IMR-90 (cell line): ENCODE measurements at regions not wholly inside any gene's neighbourhood (a gene's known extent, or its start where the extent isn't known, plus 50 kb on each side); places are given as distances from the start of the nearest gene placed in this dataset.

Experiments used
- ATAC-seq: fragments of 200-7000 bp; cut with Tn5 transposase; 2 replicates; pipeline ENCODE4 v1.9.1; 2020; ENCODE audit warnings: low read depth, mild to moderate bottlenecking, moderate library complexity
- BruUV-seq: library from RNA; stranded (reverse); fragments of 400-500 nt; replicated peaks from 2 replicates; lab custom pipeline; 2021; lab: Mats Ljungman, UMichigan
- CTCF ChIA-PET: fragments of 300-600 bp; formaldehyde crosslinking; extraction: SDS; loops from one replicate; lab custom pipeline; 2021; ENCODE audit warnings: antibody characterized with exemption; lab: Yijun Ruan, JAX
- POLR2A ChIA-PET: fragments of 300-600 bp; sonication (Branson Sonifier 250); formaldehyde crosslinking; loops from one replicate; lab custom pipeline; 2022; ENCODE audit warnings: antibody characterized with exemption; ENCODE audit not compliant: unreplicated experiment; lab: Charles Lee
- DNase-seq: peaks from one replicate; pipeline ENCODE4 v3.0.0; 2013
- H2AFZ ChIP-seq: replicated peaks from 2 replicates; pipeline ENCODE3; 2013; ENCODE audit warnings: low read length, mild to moderate bottlenecking; ENCODE audit not compliant: poor library complexity
- H2AK5ac ChIP-seq: 2 replicates; pipeline ENCODE4 v1.6.1; 2013; ENCODE audit warnings: low read depth, low read length, inconsistent platforms
- H2AK9ac ChIP-seq: replicated peaks from 2 replicates; pipeline ENCODE3; 2013; ENCODE audit warnings: mild to moderate bottlenecking, low read depth, low read length, moderate library complexity; ENCODE audit not compliant: poor library complexity
- H2BK120ac ChIP-seq: 2 replicates; pipeline ENCODE4 v1.6.1; 2013; ENCODE audit warnings: low read depth, low read length, inconsistent platforms
- H2BK15ac ChIP-seq: 3 replicates; pipeline ENCODE4 v1.6.1; 2013; ENCODE audit warnings: low read depth, low read length, inconsistent platforms
- H2BK20ac ChIP-seq: 2 replicates; pipeline ENCODE4 v1.6.1; 2013; ENCODE audit warnings: low read depth, mild to moderate bottlenecking, inconsistent platforms, low read length, moderate library complexity
- H2BK5ac ChIP-seq: 2 replicates; pipeline ENCODE4 v1.6.1; 2013; ENCODE audit warnings: mild to moderate bottlenecking, low read depth, low read length, inconsistent platforms; ENCODE audit not compliant: poor library complexity, severe bottlenecking
- H3K14ac ChIP-seq: replicated peaks from 2 replicates; pipeline ENCODE4 v1.6.1; 2013; ENCODE audit warnings: low read depth, low read length, inconsistent platforms
- H3K18ac ChIP-seq: 2 replicates; pipeline ENCODE4 v1.6.1; 2013; ENCODE audit warnings: low read depth, low read length, control low read depth
- H3K23ac ChIP-seq: 2 replicates; pipeline ENCODE4 v1.6.1; 2013; ENCODE audit warnings: low read depth, low read length, inconsistent platforms
- H3K27ac ChIP-seq: 2 replicates; pipeline ENCODE4 v1.5.1; 2013; ENCODE audit warnings: mild to moderate bottlenecking, control low read depth, low read length; ENCODE audit not compliant: insufficient read depth
- H3K27me3 ChIP-seq: 2 replicates; pipeline ENCODE4 v1.6.1; 2013; ENCODE audit warnings: low read length; ENCODE audit not compliant: control insufficient read depth, insufficient read depth
- H3K36me3 ChIP-seq: 2 replicates; pipeline ENCODE4 v1.6.1; 2013; ENCODE audit warnings: low read length, mixed read lengths; ENCODE audit not compliant: control insufficient read depth, insufficient read depth
- H3K4ac ChIP-seq: 2 replicates; pipeline ENCODE4 v1.6.1; 2013; ENCODE audit warnings: low read depth, low read length, inconsistent platforms
- H3K4me1 ChIP-seq: 2 replicates; pipeline ENCODE4 v1.6.1; 2013; ENCODE audit warnings: low read length, mixed read lengths; ENCODE audit not compliant: control insufficient read depth, insufficient read depth
- H3K4me2 ChIP-seq: 2 replicates; pipeline ENCODE4 v1.6.1; 2013; ENCODE audit warnings: low read depth, mild to moderate bottlenecking, control low read depth, low read length, moderate library complexity
- H3K4me3 ChIP-seq: 2 replicates; pipeline ENCODE4 v1.5.1; 2013; ENCODE audit warnings: low read depth, mild to moderate bottlenecking, control low read depth, low read length, moderate library complexity; ENCODE audit not compliant: insufficient read depth
- H3K56ac ChIP-seq: 2 replicates; pipeline ENCODE4 v1.6.1; 2013; ENCODE audit warnings: low read length, inconsistent platforms; ENCODE audit not compliant: insufficient read depth; ENCODE audit errors: extremely low read depth
- H3K79me1 ChIP-seq, 2 experiments: 2 replicates each; pipeline ENCODE4 v1.6.1; 2013; ENCODE audit warnings: low read length in 2 of 2, inconsistent platforms in 1 of 2, low read depth in 1 of 2
- H3K9ac ChIP-seq: 2 replicates; pipeline ENCODE4 v1.6.1; 2013; ENCODE audit warnings: low read depth, low read length, control low read depth
- H3K9me1 ChIP-seq: 2 replicates; pipeline ENCODE4 v1.6.1; 2013; ENCODE audit warnings: low read length, inconsistent platforms; ENCODE audit not compliant: insufficient read depth
- H3K9me3 ChIP-seq: 2 replicates; pipeline ENCODE4 v1.6.1; 2013; ENCODE audit warnings: low read length; ENCODE audit not compliant: control insufficient read depth, insufficient read depth
- H4K20me1 ChIP-seq: 2 replicates; pipeline ENCODE4 v1.6.1; 2013; ENCODE audit warnings: low read length, inconsistent platforms; ENCODE audit not compliant: insufficient read depth
- H4K5ac ChIP-seq: 2 replicates; pipeline ENCODE4 v1.6.1; 2013; ENCODE audit warnings: mild to moderate bottlenecking, low read depth, low read length, control low read depth
- H4K8ac ChIP-seq, 2 experiments: 2 replicates each; pipeline ENCODE4 v1.6.1; 2013; ENCODE audit warnings: low read depth in 2 of 2, low read length in 2 of 2, control low read depth in 1 of 2, inconsistent platforms in 1 of 2
- H4K91ac ChIP-seq: 2 replicates; pipeline ENCODE4 v1.6.1; 2013; ENCODE audit warnings: low read depth, low read length, inconsistent platforms; ENCODE audit not compliant: insufficient read depth
- BHLHE40 ChIP-seq: fragments of 150-350 bp; IDR thresholded peaks from 2 replicates; pipeline ENCODE4 v1.6.1; 2016; ENCODE audit warnings: mild to moderate bottlenecking, low read depth, low read length
- CEBPB ChIP-seq: IDR thresholded peaks from 2 replicates; pipeline ENCODE4 v1.6.1; 2012; ENCODE audit warnings: low read depth, low read length, improper control_type of control experiment
- CHD1 ChIP-seq: IDR thresholded peaks from 2 replicates; pipeline ENCODE4 v1.6.1; 2012; ENCODE audit warnings: low read depth, low read length, improper control_type of control experiment
- FOS ChIP-seq: fragments of 150-350 bp; IDR thresholded peaks from 2 replicates; pipeline ENCODE4 v1.6.1; 2016; ENCODE audit warnings: low read depth, low read length
- MAFK ChIP-seq: IDR thresholded peaks from 2 replicates; pipeline ENCODE4 v1.6.1; 2012; ENCODE audit warnings: low read depth, low read length, improper control_type of control experiment
- MAZ ChIP-seq: IDR thresholded peaks from 2 replicates; pipeline ENCODE4 v1.6.1; 2012; ENCODE audit warnings: low read depth, mild to moderate bottlenecking, low read length, improper control_type of control experiment, moderate library complexity, borderline replicate concordance
- MXI1 ChIP-seq: IDR thresholded peaks from 2 replicates; pipeline ENCODE4 v1.6.1; 2012; ENCODE audit warnings: low read depth, mild to moderate bottlenecking, low read length, moderate library complexity, borderline replicate concordance
- NFE2L2 ChIP-seq: fragments of 150-350 bp; IDR thresholded peaks from 2 replicates; pipeline ENCODE4 v1.6.1; 2016; ENCODE audit warnings: low read depth, mild to moderate bottlenecking, low read length
- POLR2A ChIP-seq: IDR thresholded peaks from 2 replicates; pipeline ENCODE4 v1.6.1; 2012; ENCODE audit warnings: mild to moderate bottlenecking, low read depth, low read length
- RAD21 ChIP-seq: IDR thresholded peaks from 2 replicates; pipeline ENCODE4 v1.6.1; 2012; ENCODE audit warnings: low read length, improper control_type of control experiment
- RCOR1 ChIP-seq: IDR thresholded peaks from 2 replicates; pipeline ENCODE4 v1.6.1; 2012; ENCODE audit warnings: mild to moderate bottlenecking, low read length, improper control_type of control experiment; ENCODE audit not compliant: insufficient replicate concordance
- SMC3 ChIP-seq: fragments of 150-350 bp; IDR thresholded peaks from 2 replicates; pipeline ENCODE4 v1.6.1; 2016; ENCODE audit warnings: low read depth, mild to moderate bottlenecking, antibody characterized with exemption, low read length, moderate library complexity
- WGBS, 2 experiments: methylation state at CpG; one replicate each; pipeline versions ENCODE4 v1.1.5 to v1.1.7; 2013; ENCODE audit warnings: missing lambda C conversion rate in 2 of 2; ENCODE audit not compliant: insufficient read length in 1 of 2; ENCODE audit errors: extremely low coverage in 2 of 2; 5-methylcytosine and 5-hydroxymethylcytosine counted together
- dilution Hi-C: fragments of 300-500 bp; cut with HindIII; formaldehyde crosslinking; loops from one replicate; pipeline ENCODE4 v1.14.3; 2018; ENCODE audit warnings: low sequenced_read_pairs; ENCODE audit not compliant: unreplicated experiment
- in situ Hi-C: fragments of 300-500 bp; cut with MboI; formaldehyde crosslinking; loops from 3 replicates; pipeline ENCODE4 v1.14.3; 2019; ENCODE audit warnings: low sequenced_read_pairs, inconsistent platforms, mixed read lengths
- intact Hi-C: fragments of 100-400 bp; cut with micrococcal nuclease; formaldehyde crosslinking; loops from 2 replicates; pipeline ENCODE4 v1.10.0; 2022
- TF ChIP-seq, protein P1 (sequence below): conservative IDR thresholded peaks from 2 replicates; pipeline ENCODE4 v1.5.1; 2012; ENCODE audit warnings: mild to moderate bottlenecking, low read depth, low read length, improper control_type of control experiment
- TF ChIP-seq, protein P2 (sequence below): fragments of 150-350 bp; IDR thresholded peaks from 2 replicates; pipeline ENCODE4 v1.6.1; 2017; ENCODE audit warnings: mild to moderate bottlenecking, antibody characterized with exemption, low read length, low read depth
- TF ChIP-seq, protein P3 (sequence below): fragments of 150-350 bp; IDR thresholded peaks from 2 replicates; pipeline ENCODE4 v1.6.1; 2016; ENCODE audit warnings: low read depth, mild to moderate bottlenecking, low read length, moderate library complexity, borderline replicate concordance

DNA sequence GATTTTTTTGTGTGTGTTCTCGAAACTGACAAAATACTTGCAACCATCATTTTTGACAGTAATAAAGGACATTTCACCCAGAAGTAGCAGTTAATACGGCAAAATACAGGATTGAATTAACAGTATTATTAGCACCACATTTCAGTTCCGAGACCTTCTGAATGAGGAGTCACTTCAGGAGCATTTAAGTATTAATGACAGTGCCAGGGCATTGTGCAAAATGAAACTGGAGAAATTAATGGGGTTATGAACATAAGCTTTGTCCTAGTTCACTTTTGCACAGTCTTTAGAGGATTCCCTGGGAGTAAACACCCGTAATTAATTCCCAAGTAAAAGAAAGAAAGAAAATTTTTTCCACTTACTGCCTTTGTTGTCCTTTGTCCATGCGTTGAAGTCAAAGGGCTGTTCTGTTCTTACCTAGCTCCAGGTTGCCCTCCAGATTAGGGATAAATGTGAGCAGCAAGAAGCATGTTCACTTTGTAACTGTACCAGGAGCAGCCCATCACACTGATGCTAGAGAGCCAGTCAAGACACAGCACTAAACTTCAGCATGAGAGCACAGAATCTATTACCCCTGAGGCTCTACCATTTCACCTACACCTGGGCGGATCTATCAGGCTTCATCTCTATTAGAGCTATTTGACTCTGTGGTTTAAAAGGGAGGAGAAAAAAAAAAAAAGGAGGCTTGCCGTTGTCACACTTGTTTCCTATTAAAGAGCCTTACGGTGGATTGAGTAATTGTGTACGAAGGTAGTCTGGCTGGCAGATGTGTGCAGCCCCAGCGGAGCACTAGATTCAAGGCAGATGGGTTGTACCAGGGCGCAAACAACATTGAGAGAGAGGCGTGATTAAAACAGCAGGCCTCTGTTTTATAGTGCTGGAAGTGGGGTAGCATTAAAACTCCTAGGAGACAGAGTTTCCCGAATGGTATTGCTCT lies 297.8 kb upstream of the SEMA3A start:
- intact Hi-C loops, result no loop called here
- TF ChIP-seq SMC3 (no peak), MAZ (no peak), RAD21 (no peak), FOS (no peak), BHLHE40 (no peak), POLR2A (no peak), RCOR1 (no peak), CEBPB (no peak), NFE2L2 (no peak), CHD1 (no peak), MAFK (no peak), MXI1 (no peak)
- TF ChIP-seq, protein P1, sequence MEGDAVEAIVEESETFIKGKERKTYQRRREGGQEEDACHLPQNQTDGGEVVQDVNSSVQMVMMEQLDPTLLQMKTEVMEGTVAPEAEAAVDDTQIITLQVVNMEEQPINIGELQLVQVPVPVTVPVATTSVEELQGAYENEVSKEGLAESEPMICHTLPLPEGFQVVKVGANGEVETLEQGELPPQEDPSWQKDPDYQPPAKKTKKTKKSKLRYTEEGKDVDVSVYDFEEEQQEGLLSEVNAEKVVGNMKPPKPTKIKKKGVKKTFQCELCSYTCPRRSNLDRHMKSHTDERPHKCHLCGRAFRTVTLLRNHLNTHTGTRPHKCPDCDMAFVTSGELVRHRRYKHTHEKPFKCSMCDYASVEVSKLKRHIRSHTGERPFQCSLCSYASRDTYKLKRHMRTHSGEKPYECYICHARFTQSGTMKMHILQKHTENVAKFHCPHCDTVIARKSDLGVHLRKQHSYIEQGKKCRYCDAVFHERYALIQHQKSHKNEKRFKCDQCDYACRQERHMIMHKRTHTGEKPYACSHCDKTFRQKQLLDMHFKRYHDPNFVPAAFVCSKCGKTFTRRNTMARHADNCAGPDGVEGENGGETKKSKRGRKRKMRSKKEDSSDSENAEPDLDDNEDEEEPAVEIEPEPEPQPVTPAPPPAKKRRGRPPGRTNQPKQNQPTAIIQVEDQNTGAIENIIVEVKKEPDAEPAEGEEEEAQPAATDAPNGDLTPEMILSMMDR, result no peak
- TF ChIP-seq, protein P2, sequence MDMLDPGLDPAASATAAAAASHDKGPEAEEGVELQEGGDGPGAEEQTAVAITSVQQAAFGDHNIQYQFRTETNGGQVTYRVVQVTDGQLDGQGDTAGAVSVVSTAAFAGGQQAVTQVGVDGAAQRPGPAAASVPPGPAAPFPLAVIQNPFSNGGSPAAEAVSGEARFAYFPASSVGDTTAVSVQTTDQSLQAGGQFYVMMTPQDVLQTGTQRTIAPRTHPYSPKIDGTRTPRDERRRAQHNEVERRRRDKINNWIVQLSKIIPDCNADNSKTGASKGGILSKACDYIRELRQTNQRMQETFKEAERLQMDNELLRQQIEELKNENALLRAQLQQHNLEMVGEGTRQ, result no peak
- TF ChIP-seq, protein P3, sequence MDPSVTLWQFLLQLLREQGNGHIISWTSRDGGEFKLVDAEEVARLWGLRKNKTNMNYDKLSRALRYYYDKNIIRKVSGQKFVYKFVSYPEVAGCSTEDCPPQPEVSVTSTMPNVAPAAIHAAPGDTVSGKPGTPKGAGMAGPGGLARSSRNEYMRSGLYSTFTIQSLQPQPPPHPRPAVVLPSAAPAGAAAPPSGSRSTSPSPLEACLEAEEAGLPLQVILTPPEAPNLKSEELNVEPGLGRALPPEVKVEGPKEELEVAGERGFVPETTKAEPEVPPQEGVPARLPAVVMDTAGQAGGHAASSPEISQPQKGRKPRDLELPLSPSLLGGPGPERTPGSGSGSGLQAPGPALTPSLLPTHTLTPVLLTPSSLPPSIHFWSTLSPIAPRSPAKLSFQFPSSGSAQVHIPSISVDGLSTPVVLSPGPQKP, result no peak

More for the DNA sequence above, 297.8 kb upstream of the SEMA3A start:
- no peak overlapping the region for H2BK5ac ChIP-seq
- H2AFZ ChIP-seq, result no peak overlapping the region
- no peaks in the 10 kb centered on the region for H3K9me1 ChIP-seq
- no peak overlapping the region for H3K4me2 ChIP-seq
- H2BK15ac ChIP-seq, result no peak overlapping the region
- no peak overlapping the region for H4K91ac ChIP-seq
- DNase-seq (no peak), ATAC-seq (no peak)
- no peaks in the 10 kb centered on the region for H3K79me1 ChIP-seq
- H3K27ac ChIP-seq, result no peak overlapping the region
- dilution Hi-C loops (no loop called here), in situ Hi-C loops (no loop called here)
- no peak overlapping the region for H3K18ac ChIP-seq
- H3K36me3 ChIP-seq, result no peaks in the 10 kb centered on the region
- no peaks in the 10 kb centered on the region for H4K20me1 ChIP-seq
- no peak overlapping the region for H2BK20ac ChIP-seq
- H2BK120ac ChIP-seq, result no peak overlapping the region
- H3K23ac ChIP-seq, result no peak overlapping the region
- no peak overlapping the region for H3K56ac ChIP-seq
- WGBS, 2 experiments, result 100% methylated on average over 1 of the region's 13 CpGs; no CpG with 5 or more reads in 1 of the 2 experiments
- ChIA-PET CTCF (interaction anchor here (1.0 kb wide), 1 partner anchor 12 kb away, joined by 3 read pairs; no protein-coding TSS in a partner anchor), POLR2A (no interaction called here)
- no peak overlapping the region for H3K14ac ChIP-seq
- no peaks in the 10 kb centered on the region for H3K4me1 ChIP-seq
- no peak overlapping the region for H3K4me3 ChIP-seq
- no peaks in the 10 kb centered on the region for H3K27me3 ChIP-seq
- no peak overlapping the region for H4K5ac ChIP-seq
- no peak overlapping the region for H2AK5ac ChIP-seq
- H3K9ac ChIP-seq, result no peak overlapping the region
- H3K9me3 ChIP-seq, result no peaks in the 10 kb centered on the region
- no peak overlapping the region for H3K4ac ChIP-seq
- no TSS peak for BruUV-seq
- no peak overlapping the region for H2AK9ac ChIP-seq
- no peak overlapping the region for H4K8ac ChIP-seq
